HG02973 (cell line): ENCODE measurements at regions not wholly inside any gene's neighbourhood (a gene's known extent, or its start where the extent isn't known, plus 50 kb on each side); places are given as distances from the start of the nearest gene placed in this dataset.

Experiments used
- ATAC-seq: cut with Tn5 transposase; IDR thresholded peaks from one replicate; pipeline ENCODE4 v1.9.1; 2021; ENCODE audit warnings: moderate library complexity; ENCODE audit not compliant: unreplicated experiment

GRCh38 chr18:40524881-40525280, 1430.2 kb upstream of the PIK3C3 start:
- no peak for ATAC-seq

GRCh38 chr18:40523287-40523686, 1431.7 kb upstream of the PIK3C3 start:
- no peak for ATAC-seq

- no peak for ATAC-seq
Observed at GRCh38 chr18:40501026-40501425, 1454.0 kb upstream of the PIK3C3 start.

GRCh38 chr18:40494603-40495002, 1460.4 kb upstream of the PIK3C3 start:
- no peak for ATAC-seq

GRCh38 chr18:40493316-40493715, 1461.7 kb upstream of the PIK3C3 start:
- ATAC-seq = no peak

- ATAC-seq = no peak
Observed at GRCh38 chr18:40489301-40489700, 1465.7 kb upstream of the PIK3C3 start.

- no peak for ATAC-seq
Observed at GRCh38 chr18:40485318-40485717, 1469.7 kb upstream of the PIK3C3 start.

GRCh38 chr18:40473221-40474029, 1481.6 kb upstream of the PIK3C3 start:
- no peak for ATAC-seq

- no peak for ATAC-seq
Observed at GRCh38 chr18:40470723-40471122, 1484.3 kb upstream of the PIK3C3 start.

- no peak for ATAC-seq
Observed at GRCh38 chr18:40469851-40470250, 1485.2 kb upstream of the PIK3C3 start.

- ATAC-seq = no peak
Observed at GRCh38 chr18:40469316-40469715, 1485.7 kb upstream of the PIK3C3 start.

- no peak for ATAC-seq
Observed at GRCh38 chr18:40464032-40464431, 1491.0 kb upstream of the PIK3C3 start.

- no peak for ATAC-seq
Observed at GRCh38 chr18:40453903-40454302, 1501.1 kb upstream of the PIK3C3 start.

- ATAC-seq = no peak
Observed at GRCh38 chr18:40452599-40452998, 1502.4 kb upstream of the PIK3C3 start.

GRCh38 chr18:40450751-40451150, 1504.3 kb upstream of the PIK3C3 start:
- ATAC-seq = no peak

- ATAC-seq = no peak
Observed at GRCh38 chr18:40447820-40448219, 1507.2 kb upstream of the PIK3C3 start.

GRCh38 chr18:40440088-40440487, 1514.9 kb upstream of the PIK3C3 start:
- ATAC-seq = no peak

- ATAC-seq = no peak
Observed at GRCh38 chr18:40437517-40437916, 1517.5 kb upstream of the PIK3C3 start.

- no peak for ATAC-seq
Observed at GRCh38 chr18:40431071-40431985, 1523.7 kb upstream of the PIK3C3 start.

- no peak for ATAC-seq
Observed at GRCh38 chr18:40423291-40423690, 1531.7 kb upstream of the PIK3C3 start.

GRCh38 chr18:40420675-40421074, 1534.4 kb upstream of the PIK3C3 start:
- no peak for ATAC-seq

- ATAC-seq = no peak
Observed at GRCh38 chr18:40417501-40417900, 1537.5 kb upstream of the PIK3C3 start.
